ENCODE measurements at regions not wholly inside any gene's neighbourhood (a gene's known extent, or its start where the extent isn't known, plus 50 kb on each side); places are given as distances from the start of the nearest gene placed in this dataset.
"Not testable (repeated sequence)": the region's sequence is repeated elsewhere in the genome, so short reads cannot be mapped to it uniquely, and the experiment has no call there.

GRCh38 chr10:64785816-64786215 is 1264.6 kb downstream of the REEP3 start:
- DNase-seq (ENCODE audit: insufficient read length, low spot score): no peak
- TF ChIP-seq, protein P1, sequence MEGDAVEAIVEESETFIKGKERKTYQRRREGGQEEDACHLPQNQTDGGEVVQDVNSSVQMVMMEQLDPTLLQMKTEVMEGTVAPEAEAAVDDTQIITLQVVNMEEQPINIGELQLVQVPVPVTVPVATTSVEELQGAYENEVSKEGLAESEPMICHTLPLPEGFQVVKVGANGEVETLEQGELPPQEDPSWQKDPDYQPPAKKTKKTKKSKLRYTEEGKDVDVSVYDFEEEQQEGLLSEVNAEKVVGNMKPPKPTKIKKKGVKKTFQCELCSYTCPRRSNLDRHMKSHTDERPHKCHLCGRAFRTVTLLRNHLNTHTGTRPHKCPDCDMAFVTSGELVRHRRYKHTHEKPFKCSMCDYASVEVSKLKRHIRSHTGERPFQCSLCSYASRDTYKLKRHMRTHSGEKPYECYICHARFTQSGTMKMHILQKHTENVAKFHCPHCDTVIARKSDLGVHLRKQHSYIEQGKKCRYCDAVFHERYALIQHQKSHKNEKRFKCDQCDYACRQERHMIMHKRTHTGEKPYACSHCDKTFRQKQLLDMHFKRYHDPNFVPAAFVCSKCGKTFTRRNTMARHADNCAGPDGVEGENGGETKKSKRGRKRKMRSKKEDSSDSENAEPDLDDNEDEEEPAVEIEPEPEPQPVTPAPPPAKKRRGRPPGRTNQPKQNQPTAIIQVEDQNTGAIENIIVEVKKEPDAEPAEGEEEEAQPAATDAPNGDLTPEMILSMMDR (IDR thresholded peaks at IDR 0.05; ENCODE audit: insufficient read depth, missing control alignments): no peak
- FAIRE-seq: no peak

GRCh38 chr10:64786989-64787388 is 1265.8 kb downstream of the REEP3 start:
- FAIRE-seq: no peak
- TF ChIP-seq, protein P1 (IDR thresholded peaks at IDR 0.05; ENCODE audit: insufficient read depth, missing control alignments): no peak
- no peak for DNase-seq (ENCODE audit: insufficient read length, low spot score)

DNA sequence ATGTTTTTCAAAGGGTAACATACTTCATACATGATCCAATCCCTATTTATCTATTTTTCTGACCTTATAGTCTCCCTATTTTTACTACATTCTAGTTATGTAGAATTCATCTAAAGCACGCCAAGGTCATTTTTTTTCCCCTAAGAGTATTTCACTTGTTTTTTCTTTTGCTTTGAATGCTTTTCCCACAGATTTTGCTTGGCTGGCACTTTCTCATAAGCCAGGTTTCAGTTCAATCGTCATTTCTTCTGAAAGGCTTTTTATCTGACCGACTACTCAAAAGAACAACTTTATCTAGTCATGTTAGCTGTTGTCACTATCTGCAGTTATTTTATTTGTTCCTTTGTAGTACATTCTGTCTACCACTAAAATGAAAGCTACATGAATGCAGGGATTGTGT is 1274.6 kb downstream of the REEP3 start:
- TF ChIP-seq, protein P1 (IDR thresholded peaks at IDR 0.05; ENCODE audit: insufficient read depth, missing control alignments): no peak
- DNase-seq (ENCODE audit: insufficient read length, low spot score) (no peak), FAIRE-seq (no peak)

GRCh38 chr10:64798297-64798696 is 1277.1 kb downstream of the REEP3 start:
- no peak for DNase-seq (ENCODE audit: insufficient read length, low spot score)
- FAIRE-seq: no peak
- TF ChIP-seq, protein P1 (IDR thresholded peaks at IDR 0.05; ENCODE audit: insufficient read depth, missing control alignments): no peak

GRCh38 chr10:64808233-64808632 is 1287.0 kb downstream of the REEP3 start:
- DNase-seq (ENCODE audit: insufficient read length, low spot score); FAIRE-seq: not testable (repeated sequence)

DNA sequence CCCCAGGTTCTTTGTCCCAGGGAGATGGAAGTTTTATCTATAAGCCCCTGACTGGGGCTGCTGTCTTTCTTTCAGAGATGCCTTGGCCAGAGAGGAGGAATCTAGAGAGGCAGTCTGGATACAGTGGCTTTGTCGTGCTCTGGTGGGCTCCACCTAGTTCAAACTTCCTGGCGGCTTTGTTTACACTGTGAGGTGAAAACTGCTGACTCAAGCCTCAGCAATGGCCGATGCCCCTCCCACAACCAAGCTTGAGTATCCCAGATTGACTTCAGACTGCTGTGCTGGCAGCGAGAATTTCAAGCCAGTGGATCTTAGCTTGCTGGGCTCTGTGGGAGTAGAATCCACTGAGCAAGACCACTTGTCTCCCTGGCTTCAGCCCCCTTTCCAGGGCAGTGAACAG is 1288.8 kb downstream of the REEP3 start:
- not testable (repeated sequence) for FAIRE-seq; DNase-seq (ENCODE audit: insufficient read length, low spot score)

- TF ChIP-seq, protein P1 (IDR thresholded peaks at IDR 0.05; ENCODE audit: insufficient read depth, missing control alignments): no peak
- DNase-seq (ENCODE audit: insufficient read length, low spot score) (no peak), FAIRE-seq (no peak)
These were observed 1292.2 kb downstream of the REEP3 start for GRCh38 chr10:64813391-64813790.

DNA sequence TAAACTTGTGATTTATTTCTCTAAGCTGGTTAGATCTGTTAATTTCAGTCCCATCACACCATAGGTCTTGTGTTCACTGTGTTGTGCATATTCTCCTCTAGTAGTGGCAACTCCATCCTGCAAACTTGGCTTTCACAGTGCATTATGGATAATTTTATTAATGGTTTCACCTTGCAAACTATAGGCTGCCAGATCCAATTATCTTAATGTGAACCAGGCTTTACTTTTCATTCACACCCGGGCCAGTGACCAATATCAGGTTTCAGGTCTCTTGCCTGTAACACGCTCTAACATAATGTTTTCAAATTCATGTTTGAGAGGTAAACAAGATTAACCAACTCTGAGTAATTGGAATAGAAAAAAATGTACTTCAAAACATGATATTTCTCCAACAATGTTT is 1293.0 kb downstream of the REEP3 start:
- DNase-seq (ENCODE audit: insufficient read length, low spot score): no peak
- TF ChIP-seq, protein P1 (IDR thresholded peaks at IDR 0.05; ENCODE audit: insufficient read depth, missing control alignments): no peak
- FAIRE-seq: no peak

Measured in D721Med (cell line).